ENCODE measurements at regions not wholly inside any gene's neighbourhood (a gene's known extent, or its start where the extent isn't known, plus 50 kb on each side); places are given as distances from the start of the nearest gene placed in this dataset.
"Not testable (repeated sequence)": the region's sequence is repeated elsewhere in the genome, so short reads cannot be mapped to it uniquely, and the experiment has no call there.

DNA sequence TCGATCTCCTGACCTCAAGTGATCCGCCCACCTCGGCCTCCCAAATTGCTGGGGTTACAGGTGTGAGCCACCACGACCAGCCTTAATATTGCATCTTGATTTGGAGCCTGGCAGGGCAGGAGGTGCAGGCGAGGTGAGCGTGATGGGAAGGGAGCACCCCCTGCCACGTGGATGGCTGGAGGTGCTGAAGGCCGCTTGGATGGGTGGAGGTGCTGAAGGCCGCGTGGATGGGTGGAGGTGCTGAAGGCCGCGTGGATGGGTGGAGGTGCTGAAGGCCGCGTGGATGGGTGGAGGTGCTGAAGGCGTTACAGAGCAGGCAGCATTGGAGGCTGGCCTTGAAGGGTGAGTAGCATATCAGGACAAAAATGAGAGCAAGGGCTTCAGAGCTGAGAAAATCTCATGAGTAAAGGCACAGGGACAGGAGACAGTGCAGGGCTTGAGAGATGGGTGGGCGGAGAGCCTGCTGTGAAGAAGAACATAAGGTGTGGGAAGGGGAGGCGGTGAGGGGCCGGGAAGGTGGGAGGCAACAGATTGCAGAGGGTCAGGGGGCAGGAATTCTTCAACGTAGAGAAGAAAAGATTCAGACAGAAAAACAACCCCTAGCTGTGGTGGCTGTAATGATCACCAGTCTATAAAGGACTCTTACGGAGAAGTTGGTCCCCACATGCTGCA, 101.7 kb upstream of the SEC14L1 start:
- no peak for DNase-seq

DNA sequence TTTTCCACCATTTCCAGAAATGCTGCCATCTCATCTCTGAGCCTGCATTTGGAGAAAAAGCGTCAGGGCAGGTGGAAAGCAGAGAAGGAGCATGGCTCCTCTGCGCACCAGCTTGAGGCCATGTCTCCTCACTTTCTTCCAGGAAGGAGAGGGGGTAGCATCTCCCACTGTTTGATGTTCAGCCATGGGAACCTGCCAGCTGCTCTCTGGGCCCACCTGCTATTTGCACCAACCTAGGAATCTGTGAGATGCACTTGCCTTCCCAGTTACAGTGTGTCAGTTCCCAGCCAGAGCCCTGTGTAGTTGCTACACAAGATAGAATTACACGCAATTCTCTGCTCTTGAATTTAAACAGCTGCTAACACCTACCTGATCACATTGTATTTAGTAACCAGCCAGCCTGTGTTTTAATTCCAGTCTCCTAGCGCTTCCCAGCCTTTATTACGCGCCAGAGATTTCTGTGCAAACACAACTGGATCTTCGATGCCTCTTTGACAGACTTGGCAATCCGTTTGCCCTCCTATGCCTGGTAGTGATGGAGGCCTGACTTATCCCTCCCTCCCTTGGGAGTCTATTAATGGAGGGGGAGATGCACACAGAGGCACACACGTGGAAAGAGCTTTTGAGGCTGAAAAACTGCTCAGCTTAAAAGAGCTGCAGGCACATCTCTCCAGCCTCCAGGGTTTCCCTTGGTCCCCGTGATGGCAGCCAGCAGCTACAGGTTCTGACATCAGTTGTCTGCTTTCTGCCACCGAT, 98.1 kb upstream of the SEC14L1 start:
- peak; percentile 83 for DNase-seq

DNA sequence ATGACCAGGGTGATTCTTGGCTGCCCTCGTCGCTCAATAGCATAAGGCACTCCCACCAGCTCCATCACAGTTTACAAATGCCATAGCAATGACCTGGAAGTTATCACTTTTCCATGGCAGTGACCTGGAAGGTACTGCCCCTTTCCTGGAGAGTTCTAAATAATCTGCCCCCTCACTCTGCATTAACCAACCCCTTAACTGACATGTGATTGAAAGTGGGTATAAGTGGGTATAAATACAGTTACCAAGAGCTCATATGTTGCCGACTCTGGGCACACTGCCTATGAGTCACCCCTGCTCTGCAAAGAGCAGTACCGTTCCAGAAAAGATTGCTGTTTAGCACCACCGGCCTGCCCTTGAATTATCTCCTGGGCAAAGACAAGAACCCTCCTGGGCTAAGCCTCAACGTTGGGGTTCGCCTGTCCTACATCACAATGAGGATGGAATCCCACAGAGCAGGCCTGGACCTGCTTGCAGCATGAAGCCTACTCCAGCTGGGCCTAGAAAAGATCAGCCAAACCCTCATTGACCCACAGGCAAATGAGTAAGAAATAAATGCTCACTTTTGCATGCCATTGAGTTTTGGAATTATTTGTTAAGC, 95.2 kb upstream of the SEC14L1 start:
- DNase-seq = no peak

DNA sequence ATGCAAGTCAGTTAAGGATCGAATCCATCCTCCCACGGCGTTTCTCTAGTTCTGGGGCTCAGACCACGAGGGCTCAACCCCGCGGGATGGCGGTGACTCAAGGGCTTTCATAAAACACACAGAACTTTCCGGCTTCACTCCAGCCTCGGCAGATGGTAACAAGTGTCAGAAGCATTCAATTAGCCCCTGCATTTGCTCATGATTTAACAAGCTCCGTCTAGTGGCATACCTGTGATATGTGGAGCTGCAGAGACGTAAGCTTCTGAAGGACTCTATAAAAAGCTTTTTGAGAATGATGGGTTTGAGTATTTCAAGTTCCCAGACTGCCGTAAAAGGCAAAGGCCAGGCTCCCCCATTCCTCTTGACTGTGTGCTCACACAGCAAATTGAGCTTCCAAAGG, 91.3 kb upstream of the SEC14L1 start:
- peak; percentile 77 for DNase-seq

DNA sequence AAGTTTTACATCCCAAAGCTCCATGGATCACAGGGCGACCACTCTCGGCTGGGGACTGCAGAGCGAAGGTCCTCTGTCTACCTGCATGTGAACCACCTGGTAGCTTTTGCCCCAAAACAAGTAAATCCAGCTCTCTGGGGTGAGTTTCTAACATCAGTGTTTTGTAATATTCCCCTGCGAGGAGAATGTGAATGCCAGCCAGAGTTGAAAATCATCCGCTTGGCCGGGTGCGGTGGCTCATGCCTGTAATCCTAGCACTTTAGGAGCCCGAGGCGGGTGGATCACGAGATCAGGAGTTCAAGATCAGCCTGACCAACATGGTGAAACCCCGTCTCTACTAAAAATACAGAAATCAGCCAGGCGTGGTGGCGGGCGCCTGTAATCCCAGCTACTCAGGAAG, 89.9 kb upstream of the SEC14L1 start:
- not testable (repeated sequence) for DNase-seq

DNA sequence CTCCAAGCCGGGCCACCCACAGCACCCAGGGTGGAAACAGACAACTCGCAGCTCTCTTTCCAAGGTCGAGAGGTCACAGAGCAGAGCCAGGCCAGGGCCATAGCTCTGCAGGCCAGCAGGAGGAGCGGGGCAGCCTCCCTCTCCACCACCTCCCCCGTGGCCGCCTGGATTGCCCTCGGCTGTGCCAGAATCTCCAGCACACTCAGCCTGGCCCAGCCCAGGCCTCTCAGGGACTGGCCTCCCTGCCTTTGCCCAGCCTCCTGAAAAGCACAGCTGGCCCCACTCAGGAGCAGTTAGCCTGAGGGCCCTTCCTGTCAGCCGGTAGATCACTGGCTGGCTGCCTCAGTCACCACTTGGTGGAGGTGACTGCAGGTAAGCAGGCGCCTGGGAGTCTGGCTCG, 85.8 kb upstream of the SEC14L1 start:
- DNase-seq = no peak

DNA sequence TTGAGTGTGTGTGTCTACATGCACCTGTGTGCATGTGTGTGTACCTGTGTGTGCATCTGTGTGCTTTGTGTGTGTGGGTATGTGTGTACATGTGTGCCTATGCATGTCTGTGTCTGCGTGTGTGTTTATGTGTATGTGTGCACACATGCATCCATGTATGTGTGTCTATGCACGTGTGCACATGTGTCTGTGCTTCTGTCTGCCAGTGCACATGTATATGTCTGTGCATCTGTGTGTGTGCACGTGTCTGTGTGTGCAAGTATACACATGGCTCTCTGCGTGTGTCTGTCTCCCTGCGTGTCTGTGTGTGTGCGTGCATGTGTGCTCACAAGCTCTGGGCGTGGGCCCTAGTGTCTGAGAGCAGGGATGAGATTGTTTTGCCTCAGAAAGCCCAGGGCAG, 85.3 kb upstream of the SEC14L1 start:
- no peak for DNase-seq

DNA sequence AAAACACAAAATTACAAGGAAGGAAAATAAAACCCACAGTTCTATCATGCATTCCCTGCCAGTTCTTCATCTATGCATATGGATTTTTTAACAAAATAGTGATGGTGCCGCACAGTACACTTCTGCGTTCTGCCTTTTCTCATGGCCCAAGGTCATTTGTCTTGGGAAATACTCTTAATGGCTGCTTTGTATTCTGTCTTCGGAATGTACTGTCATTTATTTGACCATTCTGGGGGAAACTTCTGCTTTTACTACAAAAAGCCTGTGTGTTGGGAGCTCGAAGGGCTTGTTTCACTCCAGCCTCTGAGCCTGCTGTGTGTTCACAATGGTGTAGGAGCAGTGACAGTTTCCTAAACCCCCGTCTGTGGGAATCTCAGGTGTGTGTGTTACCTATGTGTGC, 82.8 kb upstream of the SEC14L1 start:
- DNase-seq = no peak

DNA sequence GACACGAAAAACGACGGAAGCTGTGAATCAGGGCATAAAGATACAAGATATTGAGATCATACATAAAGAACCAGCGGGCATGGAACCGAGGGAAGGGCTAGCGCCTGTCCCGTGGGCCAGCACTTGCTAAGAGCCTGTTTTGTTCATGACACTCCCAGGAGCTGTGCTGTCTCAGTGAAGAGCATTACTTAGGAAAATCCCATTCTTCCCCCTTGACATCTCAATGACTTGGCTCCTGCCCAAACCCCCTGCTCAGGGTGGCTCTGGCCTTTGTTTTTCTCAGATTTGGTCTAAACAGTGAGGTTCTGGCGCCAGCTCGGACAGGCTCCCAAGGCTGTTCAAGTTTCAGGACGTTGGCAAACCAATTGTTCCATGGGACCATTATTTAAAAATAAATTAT, 79.1 kb upstream of the SEC14L1 start:
- peak; percentile 37 for DNase-seq

DNA sequence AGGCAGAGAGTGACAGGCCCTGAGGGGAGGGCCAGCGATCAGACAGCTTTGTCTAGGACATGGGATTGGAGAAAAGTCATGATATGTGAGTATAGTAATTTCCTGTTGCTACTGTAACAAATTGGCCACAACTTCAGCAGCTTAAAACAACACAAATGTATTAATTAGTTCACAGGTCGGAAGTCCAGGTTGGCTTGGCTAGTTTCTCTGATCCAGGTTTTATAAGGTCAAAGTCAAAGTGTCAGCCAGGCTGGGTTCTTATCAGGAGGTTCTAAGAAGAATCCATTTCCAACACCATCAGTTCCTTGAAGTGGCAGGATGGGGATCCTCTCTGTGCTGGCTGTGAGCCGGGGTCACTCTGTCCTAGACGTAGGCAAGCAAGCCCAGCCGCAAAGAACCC, 76.2 kb upstream of the SEC14L1 start:
- no peak for DNase-seq

DNA sequence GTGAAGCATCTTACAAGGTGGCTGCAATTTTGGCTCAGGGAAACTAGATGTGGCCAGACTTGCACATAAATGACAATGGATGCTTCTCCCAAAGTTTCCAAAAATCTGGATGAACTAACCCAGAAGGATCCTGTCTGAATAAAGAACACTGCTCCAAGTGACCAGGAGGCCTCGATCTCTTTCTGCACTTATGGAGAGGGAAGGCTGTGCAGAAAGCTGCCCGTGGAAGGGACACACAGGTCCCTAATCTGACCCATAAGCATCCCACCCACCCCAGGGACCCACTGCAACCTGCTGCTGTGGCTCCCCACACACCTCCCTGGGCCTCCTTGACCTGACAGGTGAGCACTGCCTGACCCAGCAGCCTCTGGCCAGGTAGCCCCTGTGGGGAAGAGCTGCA, 74.6 kb upstream of the SEC14L1 start:
- DNase-seq = no peak

DNA sequence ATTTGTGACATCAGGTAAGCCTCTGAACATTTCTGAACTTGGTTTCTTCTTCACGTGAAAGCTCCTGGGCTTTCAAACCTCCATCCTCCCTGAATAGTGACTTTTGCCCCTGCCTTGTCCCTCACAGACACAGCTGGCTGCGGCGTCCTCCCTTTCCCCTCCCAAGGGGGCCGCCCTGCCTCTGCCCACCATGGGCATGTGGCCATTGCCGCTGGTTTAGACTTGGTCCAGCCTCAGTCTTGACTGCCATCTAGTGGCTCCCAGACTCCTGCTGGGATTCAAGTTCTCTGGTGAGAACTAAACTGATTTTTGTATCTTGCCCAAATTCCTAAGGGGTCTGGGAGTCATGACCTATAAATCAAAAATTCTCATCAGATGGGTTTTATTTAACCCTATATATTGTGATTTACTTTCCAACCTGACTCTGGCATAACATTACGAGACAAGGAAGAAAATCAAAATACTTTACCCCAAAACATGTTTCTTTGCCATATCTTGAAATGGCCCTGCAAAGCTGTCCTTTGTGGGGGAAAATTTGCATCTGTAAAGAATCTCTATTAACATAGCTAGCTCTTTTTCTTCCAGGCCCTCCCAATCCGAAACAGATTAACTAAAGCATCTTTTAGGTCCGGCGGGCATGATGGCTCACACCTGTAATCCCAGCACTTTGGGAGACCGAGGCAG, 73.9 kb upstream of the SEC14L1 start:
- DNase-seq = peak; percentile 76

DNA sequence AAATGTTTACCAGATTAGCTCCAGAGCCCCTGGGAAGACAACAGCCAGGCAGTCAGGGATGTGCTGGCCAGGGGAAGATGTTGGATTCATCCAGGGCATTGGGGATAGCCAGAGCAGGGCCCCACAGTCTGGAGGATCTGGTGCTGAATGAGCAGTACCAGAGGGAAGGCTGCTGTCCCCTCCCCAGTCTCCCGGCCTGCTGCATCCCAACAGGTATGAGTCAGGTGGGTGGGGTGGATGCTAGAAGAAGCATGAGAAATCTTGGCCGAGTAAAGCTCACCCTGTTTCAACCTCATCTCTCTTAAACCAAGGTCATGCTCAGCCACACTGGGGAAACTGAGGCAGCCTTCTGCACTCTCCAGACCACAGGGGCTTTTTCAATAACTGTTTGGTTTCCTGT, 71.9 kb upstream of the SEC14L1 start:
- DNase-seq = no peak

DNA sequence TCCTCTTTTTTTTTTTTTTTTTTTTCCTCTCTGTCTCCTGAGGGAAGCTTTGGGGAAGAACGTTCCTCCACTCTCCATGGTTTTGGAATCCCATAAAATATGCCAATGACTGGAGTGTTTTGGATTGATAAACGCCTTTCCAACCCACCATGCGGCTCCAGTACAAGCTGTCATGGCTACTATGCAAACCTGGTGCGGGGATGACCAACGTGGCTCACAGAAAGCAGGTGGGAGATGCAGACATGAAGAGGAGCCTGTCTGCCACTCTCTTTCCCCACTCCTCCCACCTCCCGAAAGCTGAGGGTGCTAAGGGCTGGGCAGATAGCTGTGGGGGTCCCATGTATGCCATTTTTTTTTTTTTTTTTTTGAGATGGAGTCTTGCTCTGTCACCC, 69.9 kb upstream of the SEC14L1 start:
- no peak for DNase-seq

DNA sequence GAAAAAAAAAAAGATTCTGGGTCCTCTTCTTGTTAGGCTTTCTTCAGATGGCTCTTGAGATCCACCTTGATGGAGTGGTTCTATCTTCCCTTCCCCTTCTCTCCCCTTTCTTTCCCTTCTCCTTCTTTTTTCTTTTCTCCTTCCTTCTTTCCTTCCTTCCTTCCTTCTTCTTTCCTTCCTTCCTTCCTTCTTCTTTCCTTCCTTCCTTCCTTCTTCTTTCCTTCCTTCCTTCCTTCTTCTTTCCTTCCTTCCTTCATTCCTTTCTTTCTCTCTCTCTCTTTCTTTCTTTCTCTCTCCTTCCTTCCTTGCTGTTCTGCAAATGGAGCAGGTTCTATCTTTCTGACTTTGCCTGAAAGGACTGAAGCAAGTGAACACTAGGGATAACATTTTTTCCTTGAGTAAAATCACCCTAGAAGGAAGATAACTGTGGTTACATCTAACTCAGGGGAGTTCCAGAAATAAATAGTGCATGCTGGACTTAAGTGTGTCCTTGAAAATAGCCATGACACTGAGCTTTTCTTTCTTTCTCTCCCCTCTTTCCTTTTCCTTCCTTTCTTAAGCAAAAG, 68.8 kb upstream of the SEC14L1 start:
- no peak for DNase-seq

DNA sequence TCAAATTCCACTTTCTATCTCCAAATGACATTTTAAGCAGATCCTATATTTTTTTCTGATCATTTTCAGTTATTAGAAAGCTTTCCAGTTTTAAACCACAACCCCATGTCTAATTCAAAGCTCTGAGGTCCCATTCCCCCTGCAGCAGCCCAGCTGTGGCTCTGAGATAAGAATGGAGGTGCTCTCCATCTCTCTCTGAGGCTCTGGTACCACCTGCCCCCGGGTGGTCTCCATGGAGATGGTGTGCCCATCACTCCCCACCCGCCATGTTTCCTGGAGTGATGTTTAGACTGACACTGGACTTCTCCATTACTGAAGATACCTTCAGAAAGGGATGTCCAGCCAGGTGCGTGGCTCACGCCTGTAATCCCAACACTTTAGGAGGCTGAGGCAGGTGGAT, 68.1 kb upstream of the SEC14L1 start:
- DNase-seq = no peak

DNA sequence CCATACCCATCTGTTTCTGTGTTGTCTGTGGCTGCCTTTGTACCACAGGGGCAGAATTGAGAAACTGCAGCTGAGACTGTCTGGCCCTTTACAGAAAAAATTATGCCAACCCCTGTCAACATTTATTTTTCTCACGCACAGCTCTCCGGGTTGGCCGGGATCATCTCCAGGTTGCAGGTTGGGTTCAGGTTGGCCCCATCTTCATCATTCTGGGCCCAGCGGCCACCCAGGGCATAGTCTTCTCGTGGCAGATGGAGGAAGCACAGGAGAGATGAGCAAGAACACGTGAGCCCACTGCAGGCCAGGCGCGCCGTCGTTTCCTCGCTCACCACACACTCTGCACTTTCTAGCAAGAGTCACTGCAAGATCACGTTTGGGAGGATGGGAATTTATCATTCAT, 66.1 kb upstream of the SEC14L1 start:
- DNase-seq = no peak

DNA sequence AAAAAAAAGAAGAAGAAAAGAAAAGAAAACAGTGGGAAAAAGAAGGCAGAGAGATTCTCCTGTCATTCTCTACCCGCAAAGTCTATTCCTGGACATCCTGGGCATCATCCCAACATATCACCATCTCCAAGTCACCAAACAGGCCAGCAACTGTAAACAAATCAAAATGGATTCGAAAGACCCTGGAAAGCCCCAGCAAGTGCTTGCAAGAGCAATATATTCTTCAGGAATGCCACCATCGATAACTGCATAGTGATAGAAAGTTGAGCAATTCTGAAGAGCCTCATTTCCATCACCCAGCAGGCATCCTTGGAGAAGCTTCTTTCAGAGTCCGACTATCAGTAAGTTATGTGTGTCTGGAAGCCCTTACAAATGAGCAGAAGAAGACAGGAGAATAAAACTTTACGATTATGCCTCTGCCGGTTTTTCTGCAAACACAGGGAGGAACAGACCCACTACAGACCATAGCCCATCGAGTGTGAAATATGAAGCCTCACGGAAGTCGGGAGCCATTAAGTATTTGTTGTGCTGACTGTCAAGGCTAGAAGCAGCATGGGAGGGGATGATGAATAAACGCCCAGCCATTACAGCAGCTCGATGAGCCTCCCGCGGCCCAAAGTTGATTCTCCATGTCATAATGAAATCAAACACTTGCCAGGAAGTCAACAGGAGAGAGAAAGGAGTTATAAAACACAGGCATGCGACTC, 64.5 kb upstream of the SEC14L1 start:
- DNase-seq = peak; percentile 62

DNA sequence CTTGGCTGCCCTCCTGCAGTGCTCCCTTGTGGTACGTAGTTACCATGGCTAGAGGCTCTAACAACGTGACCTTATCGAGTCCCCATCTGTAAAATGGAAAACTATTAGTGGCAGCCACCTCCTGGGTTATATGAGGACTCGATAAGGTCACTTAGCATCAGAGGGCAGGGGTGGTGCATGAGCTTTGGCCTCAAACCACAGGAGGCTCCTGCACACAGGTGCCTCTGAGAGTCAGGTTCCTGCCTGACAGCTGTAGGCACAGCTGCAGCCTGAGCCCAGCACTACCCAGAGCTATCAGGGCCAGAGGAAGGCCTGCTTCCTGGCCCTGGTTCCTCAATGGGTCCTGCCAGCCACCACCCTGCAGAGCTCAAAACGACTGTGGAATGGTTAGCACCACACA, 57.2 kb upstream of the SEC14L1 start:
- DNase-seq = no peak

DNA sequence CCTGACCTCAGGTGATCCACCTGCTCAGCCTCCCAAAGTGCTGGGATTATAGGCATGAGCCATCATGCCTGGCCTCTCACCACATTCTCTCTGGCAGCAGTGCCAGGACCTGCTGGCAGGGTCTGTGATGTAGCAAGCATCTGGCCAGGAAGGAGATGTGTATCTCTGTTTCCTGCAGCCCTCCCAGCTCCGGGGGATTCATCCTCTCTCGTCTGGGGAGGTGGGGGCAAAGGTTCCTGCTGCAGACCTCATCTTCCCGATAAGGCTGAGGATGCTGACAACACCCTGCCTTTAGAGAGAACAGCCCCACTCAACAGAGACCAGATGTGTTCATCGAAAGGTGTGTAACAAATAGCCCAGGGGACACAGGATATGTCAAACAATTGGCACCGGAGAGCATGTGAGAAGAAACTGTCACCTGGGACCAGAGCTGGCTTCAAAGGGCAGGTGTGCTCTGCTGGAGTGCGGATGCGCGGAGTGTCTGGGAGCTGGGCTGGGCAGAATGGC, 54.8 kb upstream of the SEC14L1 start:
- DNase-seq = no peak

DNA sequence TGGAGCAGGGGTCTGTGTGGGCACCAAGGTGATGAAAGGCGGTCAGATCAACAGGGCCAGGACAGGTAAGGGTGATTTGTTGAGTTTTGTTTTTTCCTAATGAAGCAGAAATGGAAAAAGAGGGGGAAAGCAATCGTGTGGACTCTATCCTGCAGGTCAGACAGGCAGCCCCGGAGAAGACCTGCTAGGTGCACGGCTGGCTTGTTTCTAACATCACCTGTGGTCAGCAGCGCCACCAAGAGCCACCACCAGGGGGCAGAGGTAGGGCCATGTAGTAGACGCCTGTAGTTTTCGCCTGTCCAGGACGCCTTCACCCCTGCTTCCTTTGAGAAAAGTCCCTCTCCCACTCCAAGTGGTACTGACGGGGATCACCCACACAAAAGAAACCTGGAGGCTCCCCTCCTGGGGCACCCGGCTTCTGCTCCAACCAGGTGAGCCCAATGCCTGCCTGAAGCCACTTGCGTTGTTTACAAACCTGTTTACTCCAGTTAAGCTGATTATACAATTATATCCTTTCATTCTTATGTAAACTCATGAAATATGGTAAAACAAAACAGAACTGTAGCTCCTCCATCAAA, 54.2 kb upstream of the SEC14L1 start:
- DNase-seq = peak; percentile 71

Measured in NCI-H1092 (cell line).